Esophagus squamous epithelium (tissue), 4 donors: ENCODE measurements at regions not wholly inside any gene's neighbourhood (a gene's known extent, or its start where the extent isn't known, plus 50 kb on each side); places are given as distances from the start of the nearest gene placed in this dataset.

Experiments
- POLR2A ChIP-seq, 4 donors: fragments of 450-650 bp; IDR thresholded peaks; one replicate each; pipeline ENCODE4 v1.6.1; 2017; ENCODE audit warnings: antibody characterized with exemption in 4 of 4, mild to moderate bottlenecking in 4 of 4, moderate library complexity in 3 of 4
- TF ChIP-seq, protein P1 (sequence below), 6 experiments: fragments of 450-650 bp in 4 of 6; fragments of 200-600 bp in 2 of 6; sonication (generic) in 2 of 6; IDR thresholded peaks; one replicate each; pipeline ENCODE4 v1.5.1; 2016 to 2019; ENCODE audit warnings: antibody characterized with exemption in 6 of 6, mild to moderate bottlenecking in 4 of 6, moderate library complexity in 4 of 6

DNA sequence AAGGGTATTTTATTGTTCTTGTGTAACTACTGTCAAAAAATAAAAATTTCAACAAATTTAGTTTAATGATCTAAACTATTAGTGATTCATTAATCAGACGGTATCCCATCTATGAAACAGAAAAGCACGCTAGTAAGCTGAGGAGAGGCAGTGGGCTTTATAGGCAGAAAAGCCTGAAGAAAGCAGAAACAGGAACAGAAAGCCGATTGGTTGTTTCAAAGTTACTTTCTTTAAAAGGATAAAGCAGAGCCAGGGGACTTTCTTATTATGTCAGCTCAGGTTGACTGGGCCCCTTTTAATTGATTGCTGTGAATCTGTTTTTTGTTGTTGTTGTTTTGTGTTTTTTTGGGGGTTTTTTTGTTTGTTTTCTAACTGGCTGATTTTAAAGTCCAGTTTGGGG is 105.5 kb downstream of the TES start:
- no peak for TF ChIP-seq POLR2A (IDR thresholded peaks at IDR 0.05)
- TF ChIP-seq, protein P1, sequence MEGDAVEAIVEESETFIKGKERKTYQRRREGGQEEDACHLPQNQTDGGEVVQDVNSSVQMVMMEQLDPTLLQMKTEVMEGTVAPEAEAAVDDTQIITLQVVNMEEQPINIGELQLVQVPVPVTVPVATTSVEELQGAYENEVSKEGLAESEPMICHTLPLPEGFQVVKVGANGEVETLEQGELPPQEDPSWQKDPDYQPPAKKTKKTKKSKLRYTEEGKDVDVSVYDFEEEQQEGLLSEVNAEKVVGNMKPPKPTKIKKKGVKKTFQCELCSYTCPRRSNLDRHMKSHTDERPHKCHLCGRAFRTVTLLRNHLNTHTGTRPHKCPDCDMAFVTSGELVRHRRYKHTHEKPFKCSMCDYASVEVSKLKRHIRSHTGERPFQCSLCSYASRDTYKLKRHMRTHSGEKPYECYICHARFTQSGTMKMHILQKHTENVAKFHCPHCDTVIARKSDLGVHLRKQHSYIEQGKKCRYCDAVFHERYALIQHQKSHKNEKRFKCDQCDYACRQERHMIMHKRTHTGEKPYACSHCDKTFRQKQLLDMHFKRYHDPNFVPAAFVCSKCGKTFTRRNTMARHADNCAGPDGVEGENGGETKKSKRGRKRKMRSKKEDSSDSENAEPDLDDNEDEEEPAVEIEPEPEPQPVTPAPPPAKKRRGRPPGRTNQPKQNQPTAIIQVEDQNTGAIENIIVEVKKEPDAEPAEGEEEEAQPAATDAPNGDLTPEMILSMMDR (IDR thresholded peaks at IDR 0.05), result no peak
